GM10266 (cell line): ENCODE measurements at regions not wholly inside any gene's neighbourhood (a gene's known extent, or its start where the extent isn't known, plus 50 kb on each side); places are given as distances from the start of the nearest gene placed in this dataset.

Experiments
- DNase-seq: peaks from one replicate; pipeline ENCODE4 v3.0.0; 2012; ENCODE audit errors: extremely low spot score
- TF ChIP-seq, protein P1 (sequence below): IDR thresholded peaks from 2 replicates; pipeline ENCODE4 v1.5.1; 2012; ENCODE audit warnings: mild to moderate bottlenecking, low read depth; ENCODE audit not compliant: control insufficient read depth, insufficient read depth; ENCODE audit errors: missing control alignments

- no peak for DNase-seq
- TF ChIP-seq, protein P1, sequence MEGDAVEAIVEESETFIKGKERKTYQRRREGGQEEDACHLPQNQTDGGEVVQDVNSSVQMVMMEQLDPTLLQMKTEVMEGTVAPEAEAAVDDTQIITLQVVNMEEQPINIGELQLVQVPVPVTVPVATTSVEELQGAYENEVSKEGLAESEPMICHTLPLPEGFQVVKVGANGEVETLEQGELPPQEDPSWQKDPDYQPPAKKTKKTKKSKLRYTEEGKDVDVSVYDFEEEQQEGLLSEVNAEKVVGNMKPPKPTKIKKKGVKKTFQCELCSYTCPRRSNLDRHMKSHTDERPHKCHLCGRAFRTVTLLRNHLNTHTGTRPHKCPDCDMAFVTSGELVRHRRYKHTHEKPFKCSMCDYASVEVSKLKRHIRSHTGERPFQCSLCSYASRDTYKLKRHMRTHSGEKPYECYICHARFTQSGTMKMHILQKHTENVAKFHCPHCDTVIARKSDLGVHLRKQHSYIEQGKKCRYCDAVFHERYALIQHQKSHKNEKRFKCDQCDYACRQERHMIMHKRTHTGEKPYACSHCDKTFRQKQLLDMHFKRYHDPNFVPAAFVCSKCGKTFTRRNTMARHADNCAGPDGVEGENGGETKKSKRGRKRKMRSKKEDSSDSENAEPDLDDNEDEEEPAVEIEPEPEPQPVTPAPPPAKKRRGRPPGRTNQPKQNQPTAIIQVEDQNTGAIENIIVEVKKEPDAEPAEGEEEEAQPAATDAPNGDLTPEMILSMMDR, result no peak
Measured at GRCh38 chr2:22734373-22735045, 650.5 kb upstream of the KLHL29 start.

DNA sequence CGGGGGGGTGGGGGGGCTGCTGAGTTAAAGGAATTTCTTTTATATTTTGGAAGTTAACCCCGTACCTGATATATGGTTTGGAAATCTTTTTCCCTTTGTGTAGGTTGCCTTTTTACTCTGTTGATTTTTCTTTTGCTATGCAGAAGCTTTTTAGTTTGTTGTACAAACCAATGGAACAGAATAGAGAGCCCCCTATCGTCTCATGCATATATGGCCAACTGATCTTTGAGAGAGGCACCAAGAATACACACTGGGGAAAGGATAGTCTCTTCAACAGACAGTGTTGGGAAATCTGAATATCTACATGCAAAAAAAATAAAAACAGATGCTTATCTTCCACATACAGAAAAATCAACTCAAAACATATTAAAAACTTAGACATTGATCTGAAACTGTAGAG is 647.8 kb upstream of the KLHL29 start:
- TF ChIP-seq, protein P1, result no peak
- no peak for DNase-seq

DNA sequence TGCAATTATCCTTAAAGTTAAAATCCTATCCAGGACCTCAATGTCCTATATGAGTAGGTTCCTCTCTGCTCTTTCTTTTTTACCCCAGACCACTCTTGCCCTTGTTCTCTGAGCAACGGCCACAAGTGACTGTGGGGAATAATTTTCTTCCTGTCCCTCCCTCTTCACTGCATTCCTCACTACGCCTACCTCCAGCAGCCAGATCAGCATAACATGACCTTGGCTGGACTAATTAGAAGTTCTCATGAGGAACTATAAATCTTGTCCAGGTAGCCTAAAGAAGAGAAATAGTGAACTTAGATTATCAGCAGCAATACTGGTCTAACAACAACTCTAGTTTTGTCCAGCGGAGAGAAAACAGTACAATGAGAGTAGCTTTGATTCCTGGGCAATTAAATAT is 643.8 kb upstream of the KLHL29 start:
- TF ChIP-seq, protein P1, result no peak

GRCh38 chr2:22748909-22749308 is 636.1 kb upstream of the KLHL29 start:
- TF ChIP-seq, protein P1, result no peak
- no peak for DNase-seq

More for the DNA sequence above, 643.8 kb upstream of the KLHL29 start:
- DNase-seq, result no peak

GRCh38 chr2:22753476-22753875 is 631.5 kb upstream of the KLHL29 start:
- TF ChIP-seq, protein P1, result no peak
- DNase-seq, result no peak

GRCh38 chr2:22756276-22757043 is 628.5 kb upstream of the KLHL29 start:
- TF ChIP-seq, protein P1, result no peak
- no peak for DNase-seq

- no peak for DNase-seq
- TF ChIP-seq, protein P1, result no peak
Measured at GRCh38 chr2:22769497-22769896, 615.5 kb upstream of the KLHL29 start.
